Thyroid gland (tissue), 4 donors: ENCODE measurements at regions not wholly inside any gene's neighbourhood (a gene's known extent, or its start where the extent isn't known, plus 50 kb on each side); places are given as distances from the start of the nearest gene placed in this dataset.

Experiments used
- DNase-seq, 2 donors: peaks; one replicate each; pipeline ENCODE4 v3.0.0-alpha.2; 2019
- H3K27ac ChIP-seq, 3 donors: fragments of 200-600 bp; sonication (generic); 1 replicate in 2 of 3; 2 replicates in 1 of 3; pipeline ENCODE4 v1.5.1; 2016 to 2019; ENCODE audit warnings: mild to moderate bottlenecking in 1 of 3, moderate library complexity in 1 of 3
- H3K27me3 ChIP-seq: fragments of 200-600 bp; sonication (generic); one replicate; pipeline ENCODE4 v1.5.1; 2019
- H3K36me3 ChIP-seq, 2 donors: fragments of 200-600 bp; sonication (generic); one replicate each; pipeline ENCODE4 v1.5.1; 2016 to 2019
- H3K4me1 ChIP-seq, 2 donors: fragments of 200-600 bp; sonication (generic); one replicate each; pipeline ENCODE4 v1.5.1; 2017 to 2019
- H3K4me3 ChIP-seq, 3 donors: fragments of 200-600 bp; sonication (generic); replicated peaks in 1 of 3; 1 replicate in 2 of 3; 2 replicates in 1 of 3; pipeline ENCODE4 v1.5.1; 2016; ENCODE audit warnings: mild to moderate bottlenecking in 1 of 3
- H3K9me3 ChIP-seq: fragments of 200-600 bp; sonication (generic); one replicate; pipeline ENCODE4 v1.5.1; 2017
- POLR2A ChIP-seq, 2 donors: fragments of 450-650 bp; IDR thresholded peaks; one replicate each; pipeline ENCODE4 v1.6.1; 2017; ENCODE audit warnings: antibody characterized with exemption in 2 of 2, mild to moderate bottlenecking in 2 of 2, moderate library complexity in 1 of 2
- WGBS, 2 donors: methylation state at CpG; one replicate each; pipeline ENCODE4 v1.1.5; 2017; 5-methylcytosine and 5-hydroxymethylcytosine counted together
- intact Hi-C: fragments of 100-400 bp; cut with DNase I; formaldehyde crosslinking; loops from one replicate; pipeline ENCODE4 v1.15.1; 2023
- TF ChIP-seq, protein P1 (sequence below), 6 experiments: fragments of 200-600 bp in 3 of 6; fragments of 450-650 bp in 3 of 6; sonication (generic) in 3 of 6; IDR thresholded peaks; one replicate each; pipeline ENCODE4 v1.5.1; 2016 to 2019; ENCODE audit warnings: antibody characterized with exemption in 6 of 6, mild to moderate bottlenecking in 2 of 6, inconsistent platforms in 1 of 6, moderate library complexity in 1 of 6

DNA sequence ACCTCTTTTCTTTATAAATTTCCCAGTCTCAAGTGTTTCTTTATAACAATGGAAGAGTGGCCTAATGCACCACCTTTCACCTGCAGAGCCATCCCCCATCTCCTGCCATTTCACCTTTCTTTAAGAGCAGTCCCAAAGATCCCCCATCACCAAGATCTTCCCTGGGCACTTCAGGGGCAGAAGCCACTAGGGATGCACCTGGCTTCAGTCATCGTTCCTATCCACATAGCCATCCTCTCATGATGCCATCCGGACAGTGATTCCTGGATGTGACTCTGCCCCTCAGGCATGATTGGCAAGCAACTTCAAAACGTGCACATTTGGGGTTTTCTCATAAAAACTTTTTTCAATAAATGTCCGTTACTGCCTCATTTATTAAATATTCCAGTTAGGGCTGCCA lies 225.9 kb downstream of the TBXT start:
- Histone ChIP-seq H3K9me3 (no peaks in the 10 kb centered on the region), H3K27me3 (no peaks in the 10 kb centered on the region), H3K27ac (no peak overlapping the region), H3K36me3 (no peaks in the 10 kb centered on the region), H3K4me3 (no peak overlapping the region), H3K4me1 (peaks cover 0 to 8% of the 10 kb centered on the region in 2 donors)
- TF ChIP-seq POLR2A (IDR thresholded peaks at IDR 0.05) = no peak
- TF ChIP-seq, protein P1, sequence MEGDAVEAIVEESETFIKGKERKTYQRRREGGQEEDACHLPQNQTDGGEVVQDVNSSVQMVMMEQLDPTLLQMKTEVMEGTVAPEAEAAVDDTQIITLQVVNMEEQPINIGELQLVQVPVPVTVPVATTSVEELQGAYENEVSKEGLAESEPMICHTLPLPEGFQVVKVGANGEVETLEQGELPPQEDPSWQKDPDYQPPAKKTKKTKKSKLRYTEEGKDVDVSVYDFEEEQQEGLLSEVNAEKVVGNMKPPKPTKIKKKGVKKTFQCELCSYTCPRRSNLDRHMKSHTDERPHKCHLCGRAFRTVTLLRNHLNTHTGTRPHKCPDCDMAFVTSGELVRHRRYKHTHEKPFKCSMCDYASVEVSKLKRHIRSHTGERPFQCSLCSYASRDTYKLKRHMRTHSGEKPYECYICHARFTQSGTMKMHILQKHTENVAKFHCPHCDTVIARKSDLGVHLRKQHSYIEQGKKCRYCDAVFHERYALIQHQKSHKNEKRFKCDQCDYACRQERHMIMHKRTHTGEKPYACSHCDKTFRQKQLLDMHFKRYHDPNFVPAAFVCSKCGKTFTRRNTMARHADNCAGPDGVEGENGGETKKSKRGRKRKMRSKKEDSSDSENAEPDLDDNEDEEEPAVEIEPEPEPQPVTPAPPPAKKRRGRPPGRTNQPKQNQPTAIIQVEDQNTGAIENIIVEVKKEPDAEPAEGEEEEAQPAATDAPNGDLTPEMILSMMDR (IDR thresholded peaks at IDR 0.05) = no peak
- 78 to 85% methylated on average over 4 of the region's 4 CpGs for WGBS, 2 donors
- intact Hi-C loops = no loop called here
- no peak for DNase-seq

DNA sequence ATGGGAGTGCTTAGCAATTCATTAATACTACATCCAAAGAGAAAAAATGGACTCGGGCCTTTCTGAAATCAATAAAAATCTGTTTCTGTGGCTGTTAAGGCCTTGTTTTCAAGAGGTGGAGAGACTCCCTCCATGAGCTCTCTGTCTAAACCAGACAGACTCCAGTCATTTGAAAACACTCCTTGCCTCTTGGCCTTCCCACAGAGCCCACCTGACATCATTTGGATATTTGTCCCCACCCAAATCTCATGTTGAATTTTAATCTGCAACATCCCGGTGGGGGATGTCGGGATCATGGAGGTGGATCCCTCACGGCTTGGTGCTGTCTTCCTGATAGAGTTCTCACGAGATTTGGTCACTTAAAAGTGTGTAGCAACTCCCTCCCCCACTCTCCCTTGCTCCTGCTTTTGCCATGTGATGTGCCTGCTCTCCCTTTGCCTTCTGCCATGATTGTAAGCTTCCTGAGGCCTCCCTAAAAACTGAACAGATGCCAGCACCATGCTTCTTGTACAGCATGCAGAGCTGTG lies 226.3 kb downstream of the TBXT start:
- H3K4me3 ChIP-seq = no peak overlapping the region
- WGBS, 2 donors = 81 to 89% methylated on average over 5 of the region's 5 CpGs
- H3K27me3 ChIP-seq = no peaks in the 10 kb centered on the region
- no peak for TF ChIP-seq POLR2A (IDR thresholded peaks at IDR 0.05)
- TF ChIP-seq, protein P1 (IDR thresholded peaks at IDR 0.05) = no peak
- H3K36me3 ChIP-seq = no peaks in the 10 kb centered on the region
- intact Hi-C loops = no loop called here
- no peak overlapping the region for H3K27ac ChIP-seq
- no peaks in the 10 kb centered on the region for H3K9me3 ChIP-seq
- DNase-seq = no peak
- H3K4me1 ChIP-seq = peaks cover 0 to 8% of the 10 kb centered on the region in 2 donors

DNA sequence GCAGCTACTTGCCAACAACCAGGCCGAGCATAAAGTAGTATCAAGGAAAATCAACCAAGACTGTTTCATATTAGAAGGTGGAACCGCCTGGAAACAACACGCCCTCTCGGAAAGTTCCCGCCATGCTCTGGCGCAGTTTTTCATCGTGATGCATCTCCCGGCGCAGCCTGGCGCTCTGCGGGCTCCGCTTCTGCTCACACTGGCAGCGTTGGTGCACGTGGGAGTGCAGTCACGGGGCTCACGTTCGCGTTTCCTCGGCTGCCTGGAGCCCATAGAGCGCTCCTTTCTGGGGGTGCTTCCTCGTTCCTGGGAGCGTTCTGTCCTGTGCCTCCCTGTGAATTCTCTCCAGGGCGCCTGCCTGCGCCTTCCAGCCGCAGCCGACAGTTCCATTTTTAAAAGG lies 227.3 kb downstream of the TBXT start:
- no peak for DNase-seq
- Histone ChIP-seq H3K27ac (no peak overlapping the region), H3K4me3 (no peak overlapping the region), H3K27me3 (no peaks in the 10 kb centered on the region), H3K4me1 (peaks cover 0 to 8% of the 10 kb centered on the region in 2 donors), H3K9me3 (no peaks in the 10 kb centered on the region), H3K36me3 (no peaks in the 10 kb centered on the region)
- TF ChIP-seq POLR2A (IDR thresholded peaks at IDR 0.05) = no peak
- TF ChIP-seq, protein P1 (IDR thresholded peaks at IDR 0.05) = no peak
- 94% methylated on average over 26 of the region's 26 CpGs for WGBS, 2 donors
- intact Hi-C loops = no loop called here

DNA sequence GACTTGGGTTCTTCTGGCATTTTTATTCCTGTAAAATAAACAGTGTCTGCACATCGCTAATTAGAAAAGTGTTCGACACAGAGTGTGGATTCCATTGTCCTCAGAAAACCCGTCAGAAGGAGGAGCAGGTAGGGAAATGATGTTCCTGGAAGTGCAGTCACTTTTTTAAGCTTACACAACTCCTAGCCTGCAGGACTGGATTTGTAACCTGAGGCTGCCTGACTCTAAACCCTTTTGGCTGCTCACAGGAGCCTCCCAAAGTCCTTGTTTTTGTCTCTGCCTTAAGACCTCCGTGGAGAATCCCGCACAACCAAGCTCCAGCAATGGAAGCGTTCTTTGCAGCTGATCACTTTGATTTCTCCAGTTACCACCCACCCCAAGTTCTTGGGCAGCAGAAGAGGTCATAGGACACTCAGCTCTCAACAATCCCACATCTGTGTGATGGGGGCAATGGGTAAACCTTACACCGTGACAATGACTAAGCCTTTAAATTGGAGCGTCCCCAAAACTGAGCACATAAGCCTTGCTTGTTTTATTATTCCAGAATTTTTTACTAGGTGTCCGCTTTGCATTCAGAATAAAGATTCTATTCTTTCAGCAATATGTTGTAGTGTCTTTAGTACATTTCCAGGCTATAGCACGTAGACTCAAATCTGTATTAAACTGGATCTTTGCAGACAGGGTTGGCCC lies 227.9 kb downstream of the TBXT start:
- Histone ChIP-seq H3K9me3 (no peaks in the 10 kb centered on the region), H3K36me3 (no peaks in the 10 kb centered on the region), H3K27me3 (no peaks in the 10 kb centered on the region), H3K4me3 (no peak overlapping the region), H3K27ac (no peak overlapping the region), H3K4me1 (peaks cover 0 to 8% of the 10 kb centered on the region in 2 donors)
- intact Hi-C loops = no loop called here
- no peak for DNase-seq
- TF ChIP-seq, protein P1 (IDR thresholded peaks at IDR 0.05) = no peak
- TF ChIP-seq POLR2A (IDR thresholded peaks at IDR 0.05) = no peak
- WGBS, 2 donors = 74% methylated on average over 10 of the region's 10 CpGs

DNA sequence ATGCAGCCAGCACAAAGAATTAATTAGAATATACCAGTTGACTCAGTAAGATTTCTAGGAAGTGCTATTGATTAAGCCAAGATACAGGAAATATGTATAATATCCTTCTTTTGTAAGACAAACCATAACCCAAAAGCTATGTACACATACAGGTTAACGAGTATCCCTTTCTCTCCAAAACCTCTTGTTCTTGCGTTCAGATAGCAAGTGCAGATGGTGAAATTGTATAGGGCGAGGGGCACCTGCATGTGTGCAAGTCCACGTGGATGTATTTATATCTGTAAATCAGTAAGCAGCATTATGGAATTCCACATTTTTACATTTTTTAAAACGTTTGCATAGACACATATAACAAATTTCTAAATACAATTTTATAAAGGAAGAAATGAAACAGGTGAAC lies 228.6 kb downstream of the TBXT start:
- Histone ChIP-seq H3K27me3 (no peaks in the 10 kb centered on the region), H3K27ac (no peak overlapping the region), H3K4me1 (peaks cover 0 to 8% of the 10 kb centered on the region in 2 donors), H3K4me3 (no peak overlapping the region), H3K9me3 (no peaks in the 10 kb centered on the region), H3K36me3 (no peaks in the 10 kb centered on the region)
- DNase-seq = no peak
- TF ChIP-seq, protein P1 (IDR thresholded peaks at IDR 0.05) = no peak
- TF ChIP-seq POLR2A (IDR thresholded peaks at IDR 0.05) = no peak
- WGBS, 2 donors = 87 to 93% methylated on average over 5 of the region's 5 CpGs
- intact Hi-C loops = no loop called here
